PC-3 (cell line): ENCODE measurements at regions not wholly inside any gene's neighbourhood (a gene's known extent, or its start where the extent isn't known, plus 50 kb on each side); places are given as distances from the start of the nearest gene placed in this dataset.

Experiments
- ATAC-seq: fragments of 200-7000 bp; cut with Tn5 transposase; 2 replicates; pipeline ENCODE4 v1.9.1; 2020; ENCODE audit warnings: mild to moderate bottlenecking, moderate library complexity
- BruUV-seq: library from RNA; stranded (reverse); fragments of 400-500 nt; replicated peaks from 2 replicates; lab custom pipeline; 2021; lab: Mats Ljungman, UMichigan
- CTCF ChIA-PET: fragments of 300-600 bp; sonication (Branson Sonifier 250); formaldehyde crosslinking; loops from one replicate; lab custom pipeline; 2022; ENCODE audit warnings: antibody characterized with exemption; lab: Charles Lee
- POLR2A ChIA-PET: fragments of 300-600 bp; sonication (Branson Sonifier 250); formaldehyde crosslinking; loops from one replicate; lab custom pipeline; 2022; ENCODE audit warnings: antibody characterized with exemption; ENCODE audit not compliant: unreplicated experiment; lab: Charles Lee
- DNase-seq: peaks from one replicate; pipeline ENCODE4 v3.0.0-alpha.2; 2015
- H2AFZ ChIP-seq: fragments of 300-600 bp; sonication (generic); 2 replicates; pipeline ENCODE4 v1.6.0; 2016; ENCODE audit warnings: antibody characterized with exemption, low read length
- H3F3A ChIP-seq: fragments of 300-600 bp; sonication (generic); one replicate; pipeline ENCODE4 v1.6.0; 2017; ENCODE audit warnings: antibody characterized with exemption, low read length, control low read depth, mild to moderate bottlenecking; ENCODE audit not compliant: unreplicated experiment
- H3K27ac ChIP-seq: fragments of 300-600 bp; sonication (generic); 2 replicates; pipeline ENCODE4 v1.5.1; 2016; ENCODE audit warnings: mild to moderate bottlenecking, low read length
- H3K27me3 ChIP-seq: fragments of 300-600 bp; sonication (generic); 2 replicates; pipeline ENCODE4 v1.6.1; 2016; ENCODE audit warnings: low read length, mixed read lengths
- H3K36me3 ChIP-seq: fragments of 300-600 bp; sonication (generic); 2 replicates; pipeline ENCODE4 v1.6.1; 2016; ENCODE audit warnings: low read depth, mixed run types, low read length, mixed read lengths
- H3K4me1 ChIP-seq: fragments of 300-600 bp; sonication (generic); 2 replicates; pipeline ENCODE4 v1.5.1; 2016; ENCODE audit warnings: low read length; ENCODE audit not compliant: insufficient read depth
- H3K4me2 ChIP-seq: fragments of 300-600 bp; sonication (generic); 2 replicates; pipeline ENCODE4 v1.6.0; 2016; ENCODE audit warnings: low read length
- H3K4me3 ChIP-seq: fragments of 300-600 bp; sonication (generic); 2 replicates; pipeline ENCODE4 v1.5.1; 2016; ENCODE audit warnings: mild to moderate bottlenecking, low read length, mixed read lengths
- H3K79me2 ChIP-seq: fragments of 300-600 bp; sonication (generic); 2 replicates; pipeline ENCODE4 v1.6.1; 2017; ENCODE audit warnings: low read length, mixed read lengths
- H3K9ac ChIP-seq: fragments of 300-600 bp; sonication (generic); 2 replicates; pipeline ENCODE4 v1.6.0; 2016; ENCODE audit warnings: mild to moderate bottlenecking, low read length
- H3K9me2 ChIP-seq: fragments of 300-600 bp; sonication (generic); replicated peaks from 2 replicates; pipeline ENCODE4 v1.6.1; 2016; ENCODE audit warnings: mixed run types, low read length, mixed read lengths
- H3K9me3 ChIP-seq: fragments of 300-600 bp; sonication (generic); 2 replicates; pipeline ENCODE4 v1.6.1; 2016; ENCODE audit warnings: low read length, mixed read lengths
- H4K20me1 ChIP-seq: fragments of 300-600 bp; sonication (generic); 2 replicates; pipeline ENCODE4 v1.6.1; 2016; ENCODE audit warnings: low read length, mixed read lengths
- EZH2 ChIP-seq: fragments of 300-600 bp; sonication (generic); IDR thresholded peaks from one replicate; pipeline ENCODE4 v1.6.1; 2017; ENCODE audit warnings: antibody characterized with exemption, mild to moderate bottlenecking, low read length; ENCODE audit not compliant: unreplicated experiment
- EZH2phosphoT487 ChIP-seq: fragments of 300-600 bp; sonication (generic); IDR thresholded peaks from 2 replicates; pipeline ENCODE4 v1.6.1; 2018; ENCODE audit warnings: mild to moderate bottlenecking, antibody characterized with exemption, low read length, borderline replicate concordance
- intact Hi-C: fragments of 100-400 bp; cut with micrococcal nuclease; formaldehyde crosslinking; loops from 2 replicates; pipeline ENCODE4 v1.9.0; 2023
- TF ChIP-seq, protein P1 (sequence below): fragments of 300-600 bp; sonication (generic); conservative IDR thresholded peaks from 2 replicates; pipeline ENCODE4 v1.5.1; 2017; ENCODE audit warnings: antibody characterized with exemption, low read depth, mild to moderate bottlenecking, low read length

DNA sequence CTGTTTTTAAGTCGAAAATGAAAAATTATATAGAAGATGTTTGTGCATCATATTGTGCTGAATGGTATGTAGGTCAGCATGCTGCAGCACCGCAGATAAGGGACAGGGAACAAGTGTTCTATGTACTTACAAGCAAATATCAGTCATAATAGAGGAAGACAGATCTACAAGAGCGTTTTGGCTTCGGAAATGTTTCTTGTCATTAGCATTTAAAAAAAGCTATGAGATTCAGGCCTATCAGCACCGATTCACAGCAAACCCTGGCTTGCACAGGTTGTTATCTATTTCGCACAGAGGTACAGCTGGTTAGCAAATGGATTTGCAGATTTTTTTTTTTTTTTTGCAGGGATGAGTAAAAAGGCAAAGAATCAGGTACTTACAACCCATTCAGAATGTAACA is 204.2 kb upstream of the TBC1D5 start:
- Histone ChIP-seq H4K20me1 (no peaks in the 10 kb centered on the region), H3K36me3 (no peaks in the 10 kb centered on the region), H3K4me1 (peaks cover 16% of the 10 kb centered on the region), H2AFZ (no peak overlapping the region), H3K27me3 (no peaks in the 10 kb centered on the region), H3K4me2 (no peak overlapping the region), H3K4me3 (no peak overlapping the region), H3K79me2 (no peaks in the 10 kb centered on the region), H3K9me3 (no peaks in the 10 kb centered on the region), H3F3A (no peaks in the 10 kb centered on the region), H3K9ac (no peak overlapping the region), H3K9me2 (no peaks in the 10 kb centered on the region), H3K27ac (no peak overlapping the region)
- DNase-seq (no peak), ATAC-seq (no peak)
- intact Hi-C loops: no loop called here
- BruUV-seq: no TSS peak
- TF ChIP-seq, protein P1, sequence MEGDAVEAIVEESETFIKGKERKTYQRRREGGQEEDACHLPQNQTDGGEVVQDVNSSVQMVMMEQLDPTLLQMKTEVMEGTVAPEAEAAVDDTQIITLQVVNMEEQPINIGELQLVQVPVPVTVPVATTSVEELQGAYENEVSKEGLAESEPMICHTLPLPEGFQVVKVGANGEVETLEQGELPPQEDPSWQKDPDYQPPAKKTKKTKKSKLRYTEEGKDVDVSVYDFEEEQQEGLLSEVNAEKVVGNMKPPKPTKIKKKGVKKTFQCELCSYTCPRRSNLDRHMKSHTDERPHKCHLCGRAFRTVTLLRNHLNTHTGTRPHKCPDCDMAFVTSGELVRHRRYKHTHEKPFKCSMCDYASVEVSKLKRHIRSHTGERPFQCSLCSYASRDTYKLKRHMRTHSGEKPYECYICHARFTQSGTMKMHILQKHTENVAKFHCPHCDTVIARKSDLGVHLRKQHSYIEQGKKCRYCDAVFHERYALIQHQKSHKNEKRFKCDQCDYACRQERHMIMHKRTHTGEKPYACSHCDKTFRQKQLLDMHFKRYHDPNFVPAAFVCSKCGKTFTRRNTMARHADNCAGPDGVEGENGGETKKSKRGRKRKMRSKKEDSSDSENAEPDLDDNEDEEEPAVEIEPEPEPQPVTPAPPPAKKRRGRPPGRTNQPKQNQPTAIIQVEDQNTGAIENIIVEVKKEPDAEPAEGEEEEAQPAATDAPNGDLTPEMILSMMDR: no peak
- TF ChIP-seq EZH2phosphoT487: no peak
- no peak for TF ChIP-seq EZH2
- CTCF ChIA-PET: no interaction called here
- POLR2A ChIA-PET: interaction anchor here (0.6 kb wide), 1 partner anchor 714 kb away, joined by 10 read pairs; no protein-coding TSS in a partner anchor

DNA sequence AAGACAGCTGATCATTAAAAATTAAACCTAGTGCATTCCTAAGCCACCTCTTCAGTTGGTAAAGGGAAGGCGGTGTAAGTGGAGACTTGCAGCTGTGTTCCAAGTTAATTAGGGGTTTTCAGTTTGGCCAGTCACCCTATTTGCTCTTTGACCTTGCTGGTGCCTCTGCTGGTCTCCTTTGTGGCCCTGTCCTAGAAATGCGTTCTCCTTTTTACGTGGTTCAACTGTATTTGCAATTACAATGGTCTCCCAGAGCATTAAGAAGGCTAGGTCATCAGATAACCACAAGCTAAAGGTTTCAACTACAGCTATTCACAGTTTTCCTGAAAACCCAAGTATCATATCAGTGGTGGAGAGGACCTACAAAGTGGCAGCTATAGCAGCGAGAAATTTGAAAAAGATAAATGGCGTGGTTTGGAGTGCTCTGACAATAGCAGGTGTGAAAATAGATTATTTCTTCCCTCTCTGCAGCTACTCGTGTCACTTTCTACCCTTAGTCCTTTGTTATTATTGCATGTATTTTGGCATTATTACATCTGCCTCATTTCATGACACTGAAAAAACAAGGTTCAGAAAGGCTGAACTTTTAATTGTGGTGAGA is 203.5 kb upstream of the TBC1D5 start:
- Histone ChIP-seq H4K20me1 (no peaks in the 10 kb centered on the region), H3K27ac (no peak overlapping the region), H3K9me2 (no peaks in the 10 kb centered on the region), H3K36me3 (no peaks in the 10 kb centered on the region), H3K9ac (no peak overlapping the region), H3K4me2 (no peak overlapping the region), H3K79me2 (no peaks in the 10 kb centered on the region), H3K27me3 (no peaks in the 10 kb centered on the region), H3K9me3 (no peaks in the 10 kb centered on the region), H2AFZ (no peak overlapping the region), H3K4me3 (no peak overlapping the region), H3F3A (no peaks in the 10 kb centered on the region), H3K4me1 (peaks cover 22% of the 10 kb centered on the region)
- ChIA-PET POLR2A (no interaction called here), CTCF (no interaction called here)
- no peak for ATAC-seq
- no peak for DNase-seq
- intact Hi-C loops: no loop called here
- no peak for TF ChIP-seq EZH2
- no peak for TF ChIP-seq EZH2phosphoT487
- TF ChIP-seq, protein P1: no peak
- no TSS peak for BruUV-seq

DNA sequence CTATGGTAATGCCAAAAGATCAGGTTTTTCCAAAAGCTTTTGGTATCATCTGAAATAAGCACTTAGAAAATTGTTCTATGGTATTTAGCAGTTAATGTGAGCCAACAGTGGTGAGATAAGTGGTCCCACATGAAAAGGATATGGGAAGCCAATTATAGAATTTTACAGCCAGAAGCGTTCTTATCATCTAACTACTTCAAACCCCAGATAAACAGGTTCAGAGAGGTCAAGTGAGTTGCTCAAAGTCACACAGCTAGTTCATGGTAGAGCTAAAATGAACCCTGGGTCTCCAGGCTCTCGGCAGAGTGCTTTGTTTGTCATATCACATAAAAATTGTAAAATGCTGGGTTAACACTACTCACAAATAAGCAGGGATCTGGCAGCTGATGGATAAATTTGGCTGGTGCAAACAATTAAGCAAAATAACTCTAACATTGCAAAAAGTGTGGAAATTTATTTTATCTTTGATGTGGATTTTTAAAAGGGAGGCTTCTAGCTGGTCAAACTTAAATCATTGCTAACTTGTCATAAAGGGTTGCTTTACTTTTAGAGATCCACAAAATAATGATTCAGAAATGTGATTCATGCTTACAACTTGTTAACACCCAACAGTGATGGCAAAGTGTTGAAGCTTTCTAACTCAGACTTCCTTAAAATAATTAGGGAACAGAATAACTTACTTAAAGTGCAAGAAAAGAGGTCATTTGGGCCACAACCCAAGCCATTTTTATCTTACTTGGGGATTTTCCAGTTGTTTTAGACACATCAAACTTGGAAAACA is 202.8 kb upstream of the TBC1D5 start:
- no peaks in the 10 kb centered on the region for H3K27me3 ChIP-seq

More for the DNA sequence above, 202.8 kb upstream of the TBC1D5 start:
- intact Hi-C loops: no loop called here
- Histone ChIP-seq H3K4me3 (no peak overlapping the region), H3K4me2 (no peak overlapping the region), H3K9ac (no peak overlapping the region), H3K79me2 (no peaks in the 10 kb centered on the region), H3K27ac (no peak overlapping the region), H3K4me1 (peaks cover 22% of the 10 kb centered on the region), H3K9me3 (no peaks in the 10 kb centered on the region), H2AFZ (no peak overlapping the region), H3K36me3 (no peaks in the 10 kb centered on the region), H4K20me1 (no peaks in the 10 kb centered on the region), H3K9me2 (no peaks in the 10 kb centered on the region), H3F3A (no peaks in the 10 kb centered on the region)
- no peak; the same call in 1 of the 2 replicates for ATAC-seq
- BruUV-seq: no TSS peak
- no peak for TF ChIP-seq EZH2phosphoT487
- TF ChIP-seq, protein P1: no peak
- TF ChIP-seq EZH2: no peak
- DNase-seq: no peak
- CTCF ChIA-PET: no interaction called here
- POLR2A ChIA-PET: no interaction called here
